ENCODE measurements at regions not wholly inside any gene's neighbourhood (a gene's known extent, or its start where the extent isn't known, plus 50 kb on each side); places are given as distances from the start of the nearest gene placed in this dataset.

- no peak for TF ChIP-seq CTCF (conservative IDR thresholded peaks at IDR 0.05)
- TF ChIP-seq EZH2 (IDR thresholded peaks at IDR 0.05; ENCODE audit: low read depth) = no peak
- H3K4me2 ChIP-seq = no peak overlapping the region
- ChIA-PET CTCF (no interaction called here), POLR2A (ENCODE audit: unreplicated experiment) (no interaction called here)
- H3K36me3 ChIP-seq (ENCODE audit: low read depth) = no peaks in the 10 kb centered on the region
- H4K20me1 ChIP-seq (ENCODE audit: insufficient read depth) = no peaks in the 10 kb centered on the region
- intact Hi-C loops (cut with micrococcal nuclease; ENCODE audit: unreplicated experiment) = no loop called here
- no peaks in the 10 kb centered on the region for H3F3A ChIP-seq (ENCODE audit: insufficient read depth, low read depth)
- H3K4me3 ChIP-seq = no peak overlapping the region
- no peak overlapping the region for H3K27ac ChIP-seq
- no peaks in the 10 kb centered on the region for H3K79me2 ChIP-seq (ENCODE audit: low read depth)
- no peaks in the 10 kb centered on the region for H3K4me1 ChIP-seq (replicated peaks; ENCODE audit: insufficient read depth)
- no TSS peak for BruUV-seq (replicated peaks)
- no peaks in the 10 kb centered on the region; the same call in 1 of the 2 replicates for H3K9me2 ChIP-seq (ENCODE audit: insufficient read depth)
- no peaks in the 10 kb centered on the region for H3K27me3 ChIP-seq (ENCODE audit: insufficient read depth, low read depth)
- H2AFZ ChIP-seq = no peak overlapping the region
- no peaks in the 10 kb centered on the region; the same call in 1 of the 2 replicates for H3K9me3 ChIP-seq (ENCODE audit: insufficient read depth, low read depth)
- no peak for DNase-seq
Measured at GRCh38 chr3:189082666-189083427, 88.9 kb upstream of the TPRG1 start.

GRCh38 chr3:189084620-189085019, 87.2 kb upstream of the TPRG1 start:
- no peak for DNase-seq
- intact Hi-C loops (cut with micrococcal nuclease; ENCODE audit: unreplicated experiment) = no loop called here
- H4K20me1 ChIP-seq (ENCODE audit: insufficient read depth) = no peaks in the 10 kb centered on the region
- no peaks in the 10 kb centered on the region for H3F3A ChIP-seq (ENCODE audit: insufficient read depth, low read depth)
- no peaks in the 10 kb centered on the region; the same call in 1 of the 2 replicates for H3K9me2 ChIP-seq (ENCODE audit: insufficient read depth)
- no TSS peak for BruUV-seq (replicated peaks)
- H3K4me1 ChIP-seq (replicated peaks; ENCODE audit: insufficient read depth) = 0 out of 2 replicates have a peak, but pooled peaks cover 10% of the 10 kb centered on the region
- CTCF ChIA-PET = no interaction called here
- H3K27ac ChIP-seq = no peak overlapping the region
- no peaks in the 10 kb centered on the region for H3K36me3 ChIP-seq (ENCODE audit: low read depth)
- H3K27me3 ChIP-seq (ENCODE audit: insufficient read depth, low read depth) = no peaks in the 10 kb centered on the region
- TF ChIP-seq EZH2 (IDR thresholded peaks at IDR 0.05; ENCODE audit: low read depth) = no peak
- no peak for TF ChIP-seq CTCF (conservative IDR thresholded peaks at IDR 0.05)
- no peaks in the 10 kb centered on the region; the same call in 1 of the 2 replicates for H3K9me3 ChIP-seq (ENCODE audit: insufficient read depth, low read depth)
- no peak overlapping the region for H3K4me3 ChIP-seq
- H3K79me2 ChIP-seq (ENCODE audit: low read depth) = no peaks in the 10 kb centered on the region
- H2AFZ ChIP-seq = no peak overlapping the region
- no peak overlapping the region for H3K4me2 ChIP-seq
- POLR2A ChIA-PET (ENCODE audit: unreplicated experiment) = no interaction called here

GRCh38 chr3:189092547-189092946, 79.2 kb upstream of the TPRG1 start:
- no peaks in the 10 kb centered on the region for H3K9me2 ChIP-seq (ENCODE audit: insufficient read depth)
- H3K79me2 ChIP-seq (ENCODE audit: low read depth) = no peaks in the 10 kb centered on the region
- ChIA-PET POLR2A (ENCODE audit: unreplicated experiment) (no interaction called here), CTCF (no interaction called here)
- no peak overlapping the region for H3K27ac ChIP-seq
- H3K4me1 ChIP-seq (replicated peaks; ENCODE audit: insufficient read depth) = 0 out of 2 replicates have a peak, but pooled peaks cover 10% of the 10 kb centered on the region
- H3K4me3 ChIP-seq = no peak overlapping the region
- no peaks in the 10 kb centered on the region for H4K20me1 ChIP-seq (ENCODE audit: insufficient read depth)
- no peak overlapping the region for H2AFZ ChIP-seq
- no peaks in the 10 kb centered on the region for H3K36me3 ChIP-seq (ENCODE audit: low read depth)
- intact Hi-C loops (cut with micrococcal nuclease; ENCODE audit: unreplicated experiment) = no loop called here
- no peaks in the 10 kb centered on the region; the same call in 1 of the 2 replicates for H3K9me3 ChIP-seq (ENCODE audit: insufficient read depth, low read depth)
- no peak for DNase-seq
- TF ChIP-seq EZH2 (IDR thresholded peaks at IDR 0.05; ENCODE audit: low read depth) (no peak), CTCF (conservative IDR thresholded peaks at IDR 0.05) (no peak)
- H3K4me2 ChIP-seq = no peak overlapping the region
- BruUV-seq (replicated peaks) = no TSS peak
- H3F3A ChIP-seq (ENCODE audit: insufficient read depth, low read depth) = no peaks in the 10 kb centered on the region
- H3K27me3 ChIP-seq (ENCODE audit: insufficient read depth, low read depth) = no peaks in the 10 kb centered on the region
